ENCODE measurements at regions not wholly inside any gene's neighbourhood (a gene's known extent, or its start where the extent isn't known, plus 50 kb on each side); places are given as distances from the start of the nearest gene placed in this dataset.

- TF ChIP-seq CTCF (IDR thresholded peaks at IDR 0.05): no peak
- no peak for TF ChIP-seq POLR2A (IDR thresholded peaks at IDR 0.05)
- TF ChIP-seq POLR2AphosphoS5 (IDR thresholded peaks at IDR 0.05; ENCODE audit: insufficient read depth in 1 of 2, low read depth in 1 of 2): no peak
Measured at GRCh38 chr5:18036531-18036930, 402.3 kb downstream of the TAF11L14 start.

Data from vagina (tissue), 2 donors.